DOHH2 (cell line): ENCODE measurements at regions not wholly inside any gene's neighbourhood (a gene's known extent, or its start where the extent isn't known, plus 50 kb on each side); places are given as distances from the start of the nearest gene placed in this dataset.

ENCODE experiments used
- H3F3A ChIP-seq: fragments of 200-600 bp; sonication (generic), shearing (Covaris generic); 2 replicates; pipeline ENCODE4 v1.6.0; 2016; ENCODE audit warnings: antibody characterized with exemption, mild to moderate bottlenecking; ENCODE audit not compliant: control insufficient read depth, insufficient read depth
- H3K27ac ChIP-seq: fragments of 200-600 bp; sonication (generic); 2 replicates; pipeline ENCODE4 v1.5.1; 2014; ENCODE audit warnings: low read depth, mild to moderate bottlenecking, low read length, moderate library complexity
- H3K27me3 ChIP-seq: fragments of 200-600 bp; sonication (generic); 2 replicates; pipeline ENCODE4 v1.6.1; 2014; ENCODE audit warnings: mild to moderate bottlenecking, low read length, mixed read lengths; ENCODE audit not compliant: control insufficient read depth
- H3K36me3 ChIP-seq: fragments of 200-600 bp; sonication (generic); 2 replicates; pipeline ENCODE4 v1.6.1; 2014; ENCODE audit warnings: mild to moderate bottlenecking, low read length, moderate library complexity, mixed read lengths; ENCODE audit not compliant: control insufficient read depth
- H3K4me1 ChIP-seq: fragments of 200-600 bp; sonication (generic); 2 replicates; pipeline ENCODE4 v1.6.1; 2014; ENCODE audit warnings: mild to moderate bottlenecking, low read length, mixed read lengths; ENCODE audit not compliant: control insufficient read depth
- H3K4me2 ChIP-seq: fragments of 200-600 bp; sonication (generic); 2 replicates; pipeline ENCODE4 v1.6.0; 2014; ENCODE audit warnings: mild to moderate bottlenecking, low read length, moderate library complexity
- H3K4me3 ChIP-seq: fragments of 200-600 bp; sonication (generic); 2 replicates; pipeline ENCODE4 v1.5.1; 2014; ENCODE audit warnings: mild to moderate bottlenecking, low read length, mixed read lengths
- H3K79me2 ChIP-seq: fragments of 200-600 bp; sonication (generic); 2 replicates; pipeline ENCODE4 v1.6.1; 2014; ENCODE audit warnings: mild to moderate bottlenecking, low read length, mixed read lengths; ENCODE audit not compliant: control insufficient read depth
- H3K9me2 ChIP-seq: fragments of 200-600 bp; sonication (generic); replicated peaks from 2 replicates; pipeline ENCODE4 v1.6.1; 2014; ENCODE audit warnings: mild to moderate bottlenecking, low read length, mixed read lengths; ENCODE audit not compliant: control insufficient read depth
- H3K9me3 ChIP-seq: fragments of 200-600 bp; sonication (generic); 2 replicates; pipeline ENCODE4 v1.6.1; 2014; ENCODE audit warnings: antibody characterized with exemption, low read length, mixed read lengths; ENCODE audit not compliant: control insufficient read depth, insufficient read depth
- H4K20me1 ChIP-seq: fragments of 200-600 bp; sonication (generic); 2 replicates; pipeline ENCODE4 v1.6.0; 2014; ENCODE audit warnings: low read depth, mild to moderate bottlenecking, antibody characterized with exemption, low read length, moderate library complexity; ENCODE audit not compliant: control insufficient read depth, insufficient read depth
- EZH2phosphoT487 ChIP-seq: fragments of 200-600 bp; sonication (generic); IDR thresholded peaks from 2 replicates; pipeline ENCODE4 v1.6.1; 2017; ENCODE audit warnings: borderline replicate concordance, mild to moderate bottlenecking, antibody characterized with exemption, low read length, moderate library complexity, mixed read lengths
- TF ChIP-seq, protein P1 (sequence below): fragments of 200-600 bp; sonication (generic); IDR thresholded peaks from one replicate; pipeline ENCODE4 v1.5.1; 2014; ENCODE audit warnings: antibody characterized with exemption, mild to moderate bottlenecking, low read depth, low read length; ENCODE audit not compliant: poor library complexity, severe bottlenecking

DNA sequence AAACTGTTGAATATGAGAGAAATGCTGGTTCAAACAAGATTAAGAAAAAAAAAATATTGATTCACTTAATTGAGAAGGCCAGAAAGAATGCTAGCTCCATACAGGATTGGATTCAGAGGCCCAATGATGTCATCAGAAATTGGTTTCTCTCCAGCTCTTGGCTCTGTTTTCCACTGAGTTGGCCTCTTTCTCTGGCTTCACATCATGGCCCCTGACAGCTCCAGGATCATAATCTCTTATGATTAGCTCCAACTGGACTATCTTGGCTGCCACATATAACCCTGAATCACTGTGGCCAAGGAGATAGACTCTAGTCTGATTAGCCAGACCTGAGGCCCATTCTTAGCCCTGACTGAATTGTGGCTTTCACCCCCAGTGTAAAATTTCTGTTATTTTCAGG lies 244.7 kb upstream of the GRAMD2B start:
- Histone ChIP-seq H3F3A (no peaks in the 10 kb centered on the region), H3K4me2 (no peak overlapping the region), H3K27ac (no peak overlapping the region), H3K9me2 (no peaks in the 10 kb centered on the region), H3K79me2 (no peaks in the 10 kb centered on the region), H3K9me3 (no peaks in the 10 kb centered on the region), H4K20me1 (no peaks in the 10 kb centered on the region), H3K4me1 (no peaks in the 10 kb centered on the region), H3K4me3 (no peak overlapping the region), H3K36me3 (no peaks in the 10 kb centered on the region), H3K27me3 (no peaks in the 10 kb centered on the region)
- TF ChIP-seq, protein P1, sequence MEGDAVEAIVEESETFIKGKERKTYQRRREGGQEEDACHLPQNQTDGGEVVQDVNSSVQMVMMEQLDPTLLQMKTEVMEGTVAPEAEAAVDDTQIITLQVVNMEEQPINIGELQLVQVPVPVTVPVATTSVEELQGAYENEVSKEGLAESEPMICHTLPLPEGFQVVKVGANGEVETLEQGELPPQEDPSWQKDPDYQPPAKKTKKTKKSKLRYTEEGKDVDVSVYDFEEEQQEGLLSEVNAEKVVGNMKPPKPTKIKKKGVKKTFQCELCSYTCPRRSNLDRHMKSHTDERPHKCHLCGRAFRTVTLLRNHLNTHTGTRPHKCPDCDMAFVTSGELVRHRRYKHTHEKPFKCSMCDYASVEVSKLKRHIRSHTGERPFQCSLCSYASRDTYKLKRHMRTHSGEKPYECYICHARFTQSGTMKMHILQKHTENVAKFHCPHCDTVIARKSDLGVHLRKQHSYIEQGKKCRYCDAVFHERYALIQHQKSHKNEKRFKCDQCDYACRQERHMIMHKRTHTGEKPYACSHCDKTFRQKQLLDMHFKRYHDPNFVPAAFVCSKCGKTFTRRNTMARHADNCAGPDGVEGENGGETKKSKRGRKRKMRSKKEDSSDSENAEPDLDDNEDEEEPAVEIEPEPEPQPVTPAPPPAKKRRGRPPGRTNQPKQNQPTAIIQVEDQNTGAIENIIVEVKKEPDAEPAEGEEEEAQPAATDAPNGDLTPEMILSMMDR: no peak
- TF ChIP-seq EZH2phosphoT487: no peak

DNA sequence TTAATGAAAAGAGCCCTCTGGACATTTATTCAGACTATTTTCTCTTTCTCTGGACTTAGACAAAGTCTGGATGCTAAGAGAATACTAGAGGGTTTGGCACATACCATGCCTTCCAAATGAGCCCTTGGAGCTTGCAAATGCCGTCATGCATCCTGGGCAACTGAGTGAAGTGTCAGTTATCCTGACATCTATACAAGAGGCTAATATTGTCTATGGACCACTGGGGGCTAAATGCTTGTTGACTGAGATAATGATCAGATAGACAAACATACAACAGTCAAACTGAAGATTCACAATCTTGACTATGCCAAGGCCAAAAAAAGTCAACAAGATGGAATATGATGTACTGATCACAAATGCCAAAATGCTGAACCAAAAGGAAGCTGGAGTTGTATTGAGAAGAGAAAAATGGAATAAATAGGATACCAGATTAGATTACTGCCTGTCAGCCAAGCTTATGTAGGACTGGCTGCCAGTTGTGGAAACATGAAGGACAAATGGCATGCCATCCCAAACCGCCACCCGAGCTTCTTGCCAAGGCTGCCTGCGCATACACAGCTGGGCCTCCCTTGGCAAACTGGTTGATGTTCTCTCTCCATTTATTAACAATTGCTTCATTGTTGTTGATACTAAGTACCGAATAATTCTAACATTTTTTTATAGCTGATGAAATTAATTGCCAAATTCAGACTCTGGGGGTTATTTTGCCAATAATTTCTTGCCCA lies 240.1 kb upstream of the GRAMD2B start:
- Histone ChIP-seq H4K20me1 (no peaks in the 10 kb centered on the region), H3K36me3 (no peaks in the 10 kb centered on the region), H3K9me3 (no peaks in the 10 kb centered on the region), H3K79me2 (no peaks in the 10 kb centered on the region), H3K27ac (no peak overlapping the region), H3K9me2 (no peaks in the 10 kb centered on the region), H3K4me1 (no peaks in the 10 kb centered on the region), H3F3A (no peaks in the 10 kb centered on the region), H3K4me2 (no peak overlapping the region), H3K4me3 (no peak overlapping the region), H3K27me3 (no peaks in the 10 kb centered on the region)
- TF ChIP-seq, protein P1: no peak
- TF ChIP-seq EZH2phosphoT487: no peak

DNA sequence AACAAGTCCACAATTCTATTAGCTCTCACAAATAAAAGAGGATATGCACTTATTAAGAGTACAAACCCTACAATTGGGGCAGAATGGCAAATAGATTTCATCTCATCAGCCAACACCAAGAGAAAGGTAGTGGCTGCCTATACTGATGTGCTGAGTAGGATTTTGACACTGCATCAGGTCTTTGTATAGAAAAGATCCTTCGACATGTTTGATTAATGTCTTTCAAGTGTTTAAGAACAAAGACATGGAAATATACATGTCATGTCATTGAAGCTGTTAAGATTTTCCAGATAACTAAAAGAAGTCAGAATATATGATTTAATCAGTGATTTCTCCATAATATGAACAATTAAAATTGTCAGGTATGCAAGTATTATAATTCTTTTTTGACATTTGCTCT lies 238.7 kb upstream of the GRAMD2B start:
- Histone ChIP-seq H3K79me2 (no peaks in the 10 kb centered on the region), H3F3A (no peaks in the 10 kb centered on the region), H3K4me2 (no peak overlapping the region), H3K4me3 (no peak overlapping the region), H4K20me1 (no peaks in the 10 kb centered on the region), H3K4me1 (no peaks in the 10 kb centered on the region), H3K9me3 (no peaks in the 10 kb centered on the region), H3K36me3 (no peaks in the 10 kb centered on the region), H3K27me3 (no peaks in the 10 kb centered on the region), H3K27ac (no peak overlapping the region), H3K9me2 (no peaks in the 10 kb centered on the region)
- TF ChIP-seq EZH2phosphoT487: no peak
- TF ChIP-seq, protein P1: no peak
